H1 (cell line): ENCODE measurements at regions not wholly inside any gene's neighbourhood (a gene's known extent, or its start where the extent isn't known, plus 50 kb on each side); places are given as distances from the start of the nearest gene placed in this dataset.

Source experiments
- CTCF ChIA-PET: fragments of 300-600 bp; sonication (Branson Sonifier 250); formaldehyde crosslinking; loops from one replicate; lab custom pipeline; 2021; ENCODE audit not compliant: partially characterized antibody; lab: Charles Lee
- POLR2A ChIA-PET: fragments of 300-600 bp; sonication (Branson Sonifier 250); formaldehyde crosslinking; loops from one replicate; lab custom pipeline; 2021; ENCODE audit warnings: inconsistent platforms; ENCODE audit not compliant: partially characterized antibody; lab: Charles Lee
- DNase-seq, 2 experiments: peaks; one replicate each; pipeline versions ENCODE4 v3.0.0 to v3.0.0-alpha.2; 2010 to 2022; ENCODE audit warnings: low spot score in 2 of 2, low read depth in 1 of 2, mixed read lengths in 1 of 2
- FAIRE-seq: peaks from 2 replicates; lab custom pipeline; 2011; peaks lifted over from hg19 to GRCh38; lab: Jason Lieb, UNC
- H2AFZ ChIP-seq: 2 replicates; pipeline ENCODE4 v1.8.1; 2012; ENCODE audit warnings: low read length, inconsistent platforms
- H2AK5ac ChIP-seq: 2 replicates; pipeline ENCODE4 v1.6.1; 2013; ENCODE audit warnings: low read depth, low read length
- H2BK120ac ChIP-seq: replicated peaks from 2 replicates; pipeline ENCODE3; 2013; ENCODE audit warnings: low read depth, low read length, inconsistent platforms
- H2BK12ac ChIP-seq: 2 replicates; pipeline ENCODE4 v1.6.1; 2013; ENCODE audit warnings: low read depth, low read length
- H2BK15ac ChIP-seq: 2 replicates; pipeline ENCODE4 v1.6.1; 2013; ENCODE audit warnings: low read length
- H2BK20ac ChIP-seq: 2 replicates; pipeline ENCODE4 v1.6.1; 2013; ENCODE audit warnings: low read length
- H2BK5ac ChIP-seq: 2 replicates; pipeline ENCODE4 v1.6.1; 2013; ENCODE audit warnings: low read depth, low read length
- H3K14ac ChIP-seq: 2 replicates; pipeline ENCODE4 v1.6.1; 2013; ENCODE audit warnings: inconsistent platforms; ENCODE audit not compliant: insufficient read length
- H3K18ac ChIP-seq: 2 replicates; pipeline ENCODE4 v1.6.1; 2013; ENCODE audit warnings: low read length; ENCODE audit errors: extremely low read depth
- H3K23ac ChIP-seq: 2 replicates; pipeline ENCODE4 v1.6.1; 2013; ENCODE audit warnings: inconsistent platforms; ENCODE audit not compliant: insufficient read length
- H3K23me2 ChIP-seq: 2 replicates; pipeline ENCODE4 v1.6.1; 2013; ENCODE audit warnings: low read depth, low read length
- H3K27ac ChIP-seq: 2 replicates; pipeline ENCODE4 v1.6.1; 2011; ENCODE audit warnings: low read depth, low read length, inconsistent platforms
- H3K27me3 ChIP-seq, 4 experiments: replicated peaks in 1 of 4; 1 replicate in 1 of 4; 2 replicates in 3 of 4; pipeline versions ENCODE4 v1.6.1 to v1.8.1; 2011 to 2013; ENCODE audit warnings: low read length in 3 of 4, mild to moderate bottlenecking in 3 of 4, inconsistent platforms in 2 of 4, mixed read lengths in 2 of 4, moderate library complexity in 1 of 4; ENCODE audit not compliant: control insufficient read depth in 3 of 4, insufficient read depth in 3 of 4; ENCODE audit errors: extremely low read depth in 1 of 4
- H3K36me3 ChIP-seq, 4 experiments: 2 replicates each; pipeline versions ENCODE4 v1.6.1 to v1.8.1; 2011 to 2013; ENCODE audit warnings: mild to moderate bottlenecking in 4 of 4, low read length in 3 of 4, moderate library complexity in 2 of 4, control low read depth in 1 of 4, inconsistent platforms in 1 of 4; ENCODE audit not compliant: insufficient read depth in 4 of 4, control insufficient read depth in 2 of 4
- H3K4ac ChIP-seq: replicated peaks from 2 replicates; pipeline ENCODE3; 2013; ENCODE audit warnings: low read length, low read depth, mixed read lengths, inconsistent platforms; ENCODE audit not compliant: insufficient read length
- H3K4me1 ChIP-seq, 4 experiments: replicated peaks in 1 of 4; 1 replicate in 1 of 4; 2 replicates in 3 of 4; pipeline versions ENCODE4 v1.6.1 to v1.8.1; 2011 to 2013; ENCODE audit warnings: low read length in 3 of 4, inconsistent platforms in 2 of 4, mixed read lengths in 1 of 4; ENCODE audit not compliant: insufficient read depth in 4 of 4, control insufficient read depth in 3 of 4
- H3K4me2 ChIP-seq, 2 experiments: 2 replicates each; pipeline versions ENCODE4 v1.6.1 to v1.8.1; 2011 to 2013; ENCODE audit warnings: low read depth in 2 of 2, low read length in 2 of 2, control low read depth in 1 of 2, inconsistent platforms in 1 of 2, mild to moderate bottlenecking in 1 of 2; ENCODE audit not compliant: insufficient read depth in 1 of 2
- H3K4me3 ChIP-seq, 4 experiments: fragments of 200-600, 300-600 bp in 1 of 4; sonication (generic), shearing (Covaris generic), sonication (Bioruptor Twin) in 1 of 4; 2 replicates each; pipeline versions ENCODE4 v1.5.1 to v1.8.1; 2011 to 2016; ENCODE audit warnings: low read length in 4 of 4, low read depth in 3 of 4, control low read depth in 2 of 4, inconsistent platforms in 2 of 4, mild to moderate bottlenecking in 2 of 4, mixed read lengths in 1 of 4, moderate library complexity in 1 of 4; ENCODE audit not compliant: insufficient read depth in 2 of 4; ENCODE audit errors: extremely low read depth in 1 of 4
- H3K56ac ChIP-seq: replicated peaks from 2 replicates; pipeline ENCODE3; 2013; ENCODE audit warnings: low read depth, mild to moderate bottlenecking, mixed read lengths, low read length, inconsistent platforms; ENCODE audit not compliant: insufficient read length
- H3K79me1 ChIP-seq: 2 replicates; pipeline ENCODE4 v1.6.1; 2013; ENCODE audit warnings: low read depth, low read length, control low read depth
- H3K79me2 ChIP-seq, 2 experiments: 2 replicates each; pipeline versions ENCODE4 v1.6.1 to v1.8.1; 2012 to 2013; ENCODE audit warnings: low read length in 2 of 2, mild to moderate bottlenecking in 2 of 2, inconsistent platforms in 1 of 2; ENCODE audit not compliant: insufficient read depth in 2 of 2, control insufficient read depth in 1 of 2
- H3K9ac ChIP-seq, 4 experiments: replicated peaks in 1 of 4; 1 replicate in 1 of 4; 2 replicates in 3 of 4; pipeline versions ENCODE4 v1.6.1 to v1.8.1; 2011 to 2013; ENCODE audit warnings: low read depth in 3 of 4, low read length in 3 of 4, control low read depth in 2 of 4, mild to moderate bottlenecking in 2 of 4, moderate library complexity in 2 of 4, inconsistent platforms in 1 of 4; ENCODE audit errors: extremely low read depth in 1 of 4
- H3K9me3 ChIP-seq, 2 experiments: 2 replicates each; pipeline versions ENCODE4 v1.6.1 to v1.8.1; 2012 to 2013; ENCODE audit warnings: mild to moderate bottlenecking in 2 of 2, moderate library complexity in 2 of 2, control low read depth in 1 of 2, inconsistent platforms in 1 of 2, low read depth in 1 of 2, low read length in 1 of 2, mixed read lengths in 1 of 2; ENCODE audit not compliant: insufficient read depth in 2 of 2
- H4K20me1 ChIP-seq, 2 experiments: replicated peaks in 1 of 2; 2 replicates each; pipeline versions ENCODE3 to v1.8.1; 2011 to 2013; ENCODE audit warnings: inconsistent platforms in 2 of 2, low read length in 2 of 2, mild to moderate bottlenecking in 1 of 2; ENCODE audit not compliant: insufficient read depth in 2 of 2, control insufficient read depth in 1 of 2
- H4K5ac ChIP-seq: 2 replicates; pipeline ENCODE4 v1.6.1; 2013; ENCODE audit warnings: low read length, low read depth, mixed read lengths, inconsistent platforms; ENCODE audit not compliant: insufficient read length
- H4K8ac ChIP-seq: 2 replicates; pipeline ENCODE4 v1.8.0; 2013; ENCODE audit warnings: mild to moderate bottlenecking, moderate library complexity, low read length, inconsistent platforms; ENCODE audit not compliant: insufficient read depth; ENCODE audit errors: extremely low read depth
- H4K91ac ChIP-seq: replicated peaks from 2 replicates; pipeline ENCODE3; 2013; ENCODE audit warnings: low read length, mixed read lengths, inconsistent platforms; ENCODE audit not compliant: insufficient read length
- EGR1 ChIP-seq: IDR thresholded peaks from 2 replicates; pipeline ENCODE4 v1.6.1; 2011; ENCODE audit warnings: low read depth, low read length, borderline replicate concordance
- GTF2F1 ChIP-seq: IDR thresholded peaks from 2 replicates; pipeline ENCODE4 v1.6.1; 2012; ENCODE audit warnings: low read depth, low read length, improper control_type of control experiment, borderline replicate concordance
- MAX ChIP-seq: IDR thresholded peaks from 2 replicates; pipeline ENCODE4 v1.6.1; 2012; ENCODE audit warnings: inconsistent platforms
- WGBS, 2 experiments: shearing (Covaris generic) in 1 of 2; methylation state at CpG; one replicate each; pipeline versions ENCODE4 v1.1.6 to v1.1.7; 2013 to 2015; ENCODE audit warnings: low lambda C conversion rate in 2 of 2, mixed read lengths in 2 of 2, inconsistent platforms in 1 of 2, low coverage in 1 of 2, missing lambda C conversion rate in 1 of 2; ENCODE audit not compliant: insufficient replicate concordance in 2 of 2, insufficient coverage in 1 of 2, insufficient read length in 1 of 2; ENCODE audit errors: extremely low coverage in 1 of 2, missing lambda C conversion rate in 1 of 2; 5-methylcytosine and 5-hydroxymethylcytosine counted together

GRCh38 chr2:150279686-150280085 is 207.8 kb downstream of the RND3 start:
- no peaks in the 10 kb centered on the region for H3K36me3 ChIP-seq
- POLR2A ChIA-PET: no interaction called here
- no peak for TF ChIP-seq EGR1
- no peak for TF ChIP-seq GTF2F1
- TF ChIP-seq MAX: no peak

More at GRCh38 chr2:150279686-150280085, 207.8 kb downstream of the RND3 start:
- Histone ChIP-seq H3K27me3 (no peaks in the 10 kb centered on the region), H3K4me2 (no peak overlapping the region), H2BK15ac (no peak overlapping the region), H3K14ac (no peak overlapping the region), H4K8ac (no peak overlapping the region), H2AK5ac (no peak overlapping the region), H4K91ac (no peak overlapping the region), H3K9ac (no peak overlapping the region), H4K20me1 (no peaks in the 10 kb centered on the region), H2BK20ac (no peak overlapping the region), H4K5ac (no peak overlapping the region), H3K9me3 (peaks cover 15 to 24% of the 10 kb centered on the region in 2 experiments), H2BK120ac (no peak overlapping the region), H2BK12ac (no peak overlapping the region), H3K4ac (no peak overlapping the region), H3K4me3 (no peak overlapping the region), H3K56ac (no peak overlapping the region), H3K79me2 (no peaks in the 10 kb centered on the region), H3K23ac (no peak overlapping the region), H2AFZ (no peak overlapping the region), H3K27ac (no peak overlapping the region), H3K23me2 (no peaks in the 10 kb centered on the region), H2BK5ac (no peak overlapping the region), H3K79me1 (no peaks in the 10 kb centered on the region), H3K4me1 (no peaks in the 10 kb centered on the region), H3K18ac (no peak overlapping the region)
- WGBS, 2 experiments: 87% methylated on average over 1 of the region's 1 CpG; no CpG with 5 or more reads in 1 of the 2 experiments
- FAIRE-seq: no peak
- no peak for DNase-seq
- CTCF ChIA-PET: interaction anchor here (0.6 kb wide), 1 partner anchor 236 kb away, joined by 3 read pairs; no protein-coding TSS in a partner anchor
